CD4-positive, CD25-positive, alpha-beta regulatory T cell (primary cell): ENCODE measurements at regions not wholly inside any gene's neighbourhood (a gene's known extent, or its start where the extent isn't known, plus 50 kb on each side); places are given as distances from the start of the nearest gene placed in this dataset.

Source experiments
- ATAC-seq, 2 donors: fragments of 150-1000 bp; cut with Tn5 transposase; one replicate each; pipeline ENCODE4 v1.10.0; 2021; ENCODE audit warnings: low read depth in 2 of 2, moderate number of reproducible peaks in 2 of 2, moderate library complexity in 1 of 2
- DNase-seq, 3 donors: peaks; one replicate each; pipeline versions ENCODE4 v3.0.0 to v3.0.0-alpha.2; 2012 to 2022; ENCODE audit warnings: mixed read lengths in 1 of 3
- H3K27ac ChIP-seq: one replicate; pipeline ENCODE4 v1.7.0; 2013; ENCODE audit warnings: mild to moderate bottlenecking, low read length; ENCODE audit not compliant: insufficient read depth, poor library complexity, severe bottlenecking
- H3K27me3 ChIP-seq: one replicate; pipeline ENCODE4 v1.7.0; 2013; ENCODE audit warnings: low read length; ENCODE audit not compliant: control insufficient read depth, insufficient read depth
- H3K36me3 ChIP-seq: one replicate; pipeline ENCODE4 v1.7.0; 2013; ENCODE audit warnings: mild to moderate bottlenecking, low read length, moderate library complexity; ENCODE audit not compliant: control insufficient read depth, insufficient read depth
- H3K4me1 ChIP-seq: 2 replicates; pipeline ENCODE4 v1.7.0; 2013; ENCODE audit warnings: mild to moderate bottlenecking, low read length; ENCODE audit not compliant: insufficient read depth, control insufficient read depth, poor library complexity, severe bottlenecking
- H3K4me3 ChIP-seq: one replicate; pipeline ENCODE4 v1.7.0; 2013; ENCODE audit warnings: low read depth, mild to moderate bottlenecking, low read length, moderate library complexity
- H3K9me3 ChIP-seq, 2 experiments: 1 replicate in 1 of 2; 2 replicates in 1 of 2; pipeline ENCODE4 v1.7.0; 2013; ENCODE audit warnings: low read length in 2 of 2, mild to moderate bottlenecking in 1 of 2, moderate library complexity in 1 of 2; ENCODE audit not compliant: control insufficient read depth in 2 of 2
- H3K27ac Mint-ChIP-seq, 3 donors: one replicate each; pipeline ENCODE4 v1.8.0; 2020 to 2022; ENCODE audit warnings: mild to moderate bottlenecking in 3 of 3, mixed read lengths in 3 of 3, moderate library complexity in 2 of 3
- H3K27me3 Mint-ChIP-seq: one replicate; pipeline ENCODE4 v1.8.0; 2022; ENCODE audit warnings: mild to moderate bottlenecking, mixed read lengths
- H3K36me3 Mint-ChIP-seq: one replicate; pipeline ENCODE4 v1.8.0; 2020; ENCODE audit warnings: mixed read lengths
- H3K4me1 Mint-ChIP-seq, 4 donors: one replicate each; pipeline ENCODE4 v1.8.0; 2020 to 2022; ENCODE audit warnings: mixed read lengths in 4 of 4, mild to moderate bottlenecking in 1 of 4
- H3K4me3 Mint-ChIP-seq, 4 donors: one replicate each; pipeline ENCODE4 v1.8.0; 2020 to 2022; ENCODE audit warnings: mild to moderate bottlenecking in 4 of 4, mixed read lengths in 4 of 4, moderate library complexity in 3 of 4
- H3K9me3 Mint-ChIP-seq, 7 donors: one replicate each; pipeline ENCODE4 v1.8.0; 2020 to 2022; ENCODE audit warnings: mixed read lengths in 7 of 7, mild to moderate bottlenecking in 3 of 7, moderate library complexity in 2 of 7

DNA sequence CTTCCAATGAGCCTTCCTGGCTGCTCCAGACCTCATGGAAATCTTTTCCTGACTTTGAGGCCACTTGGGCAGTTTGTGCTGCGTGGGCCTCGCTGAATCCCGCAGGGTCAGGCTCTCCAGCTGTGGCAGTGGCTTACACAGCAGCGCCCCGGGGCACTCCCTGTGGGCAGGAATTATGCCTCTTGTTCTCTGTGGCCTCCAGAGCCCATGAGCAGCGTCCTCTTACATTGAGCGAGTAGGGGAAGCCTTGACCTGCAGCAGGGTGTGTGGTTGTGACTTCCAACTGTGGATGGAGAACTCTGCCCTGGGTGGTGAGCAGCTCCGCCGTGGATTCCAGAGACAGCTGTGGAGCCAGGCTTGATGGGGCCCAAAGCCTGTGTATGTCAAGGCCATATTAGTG, 180.8 kb downstream of the GLI2 start:
- H3K4me1 Mint-ChIP-seq, result no peaks in the 10 kb centered on the region
- H3K9me3 ChIP-seq, result no peaks in the 10 kb centered on the region
- H3K36me3 ChIP-seq, result no peaks in the 10 kb centered on the region
- no peak overlapping the region for H3K27ac ChIP-seq
- H3K4me1 ChIP-seq, result no peaks in the 10 kb centered on the region
- no peak for ATAC-seq
- no peak overlapping the region for H3K4me3 Mint-ChIP-seq
- peaks cover 0 to 5% (median 0%) of the 10 kb centered on the region in 7 donors for H3K9me3 Mint-ChIP-seq
- DNase-seq, result no peak
- H3K36me3 Mint-ChIP-seq, result no peaks in the 10 kb centered on the region
- H3K4me3 ChIP-seq, result no peak overlapping the region
- no peaks in the 10 kb centered on the region for H3K27me3 Mint-ChIP-seq
- no peaks in the 10 kb centered on the region for H3K27me3 ChIP-seq
- no peak overlapping the region for H3K27ac Mint-ChIP-seq

DNA sequence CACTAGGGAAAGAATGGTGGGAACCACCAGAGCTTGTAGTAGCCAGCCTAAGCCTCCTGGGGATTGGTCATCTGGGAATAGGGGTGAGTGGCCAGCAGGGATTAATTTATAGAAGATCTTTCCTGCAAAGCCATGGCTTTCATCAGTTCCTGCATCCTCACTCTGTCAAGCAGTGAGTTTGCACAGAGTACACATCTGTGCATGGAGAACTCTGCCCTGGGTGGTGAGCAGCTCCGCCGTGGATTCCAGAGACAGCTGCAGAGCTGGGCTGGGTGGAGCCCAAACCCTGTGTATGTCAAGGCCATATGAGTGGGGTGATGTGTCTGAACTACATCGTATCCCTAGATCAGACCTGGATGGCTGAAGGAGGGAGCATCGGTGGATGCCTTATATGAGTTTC, 182.2 kb downstream of the GLI2 start:
- no peak overlapping the region for H3K27ac ChIP-seq
- no peak overlapping the region for H3K4me3 ChIP-seq
- no peak overlapping the region for H3K27ac Mint-ChIP-seq
- H3K36me3 Mint-ChIP-seq, result no peaks in the 10 kb centered on the region
- no peaks in the 10 kb centered on the region for H3K9me3 ChIP-seq
- H3K4me1 Mint-ChIP-seq, result no peaks in the 10 kb centered on the region
- H3K4me3 Mint-ChIP-seq, result no peak overlapping the region
- H3K9me3 Mint-ChIP-seq, result peaks cover 0 to 5% (median 0%) of the 10 kb centered on the region in 7 donors
- ATAC-seq (no peak), DNase-seq (no peak)
- H3K27me3 ChIP-seq, result no peaks in the 10 kb centered on the region
- no peaks in the 10 kb centered on the region for H3K4me1 ChIP-seq
- H3K36me3 ChIP-seq, result no peaks in the 10 kb centered on the region
- no peaks in the 10 kb centered on the region for H3K27me3 Mint-ChIP-seq

DNA sequence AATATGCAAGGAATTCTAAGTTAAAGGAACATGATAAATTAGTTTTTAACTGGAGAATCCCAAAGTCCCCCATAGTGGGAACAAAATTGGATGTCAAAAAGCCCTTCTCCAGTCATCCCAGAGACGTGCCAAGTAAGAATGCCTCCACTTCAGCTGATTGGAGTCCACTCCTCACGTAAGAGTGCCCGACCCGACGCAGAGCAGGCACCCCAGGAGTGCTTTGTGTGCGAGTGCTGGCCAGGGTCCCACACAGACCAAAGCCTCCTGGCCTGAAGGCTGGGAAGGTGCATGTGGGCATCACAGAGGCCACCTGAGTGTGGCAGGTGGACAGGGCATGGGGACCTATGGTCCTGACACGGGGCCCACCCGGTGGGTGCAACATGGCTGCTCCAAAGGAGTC, 183.5 kb downstream of the GLI2 start:
- Histone ChIP-seq H3K27me3 (no peaks in the 10 kb centered on the region), H3K4me3 (no peak overlapping the region), H3K4me1 (no peaks in the 10 kb centered on the region), H3K27ac (no peak overlapping the region), H3K9me3 (no peaks in the 10 kb centered on the region), H3K36me3 (no peaks in the 10 kb centered on the region)
- H3K36me3 Mint-ChIP-seq, result no peaks in the 10 kb centered on the region
- no peak overlapping the region for H3K27ac Mint-ChIP-seq
- no peak overlapping the region for H3K4me3 Mint-ChIP-seq
- DNase-seq, result no peak
- no peaks in the 10 kb centered on the region for H3K27me3 Mint-ChIP-seq
- no peaks in the 10 kb centered on the region for H3K4me1 Mint-ChIP-seq
- ATAC-seq, result no peak
- H3K9me3 Mint-ChIP-seq, result peaks cover 0 to 4% (median 0%) of the 10 kb centered on the region in 7 donors

DNA sequence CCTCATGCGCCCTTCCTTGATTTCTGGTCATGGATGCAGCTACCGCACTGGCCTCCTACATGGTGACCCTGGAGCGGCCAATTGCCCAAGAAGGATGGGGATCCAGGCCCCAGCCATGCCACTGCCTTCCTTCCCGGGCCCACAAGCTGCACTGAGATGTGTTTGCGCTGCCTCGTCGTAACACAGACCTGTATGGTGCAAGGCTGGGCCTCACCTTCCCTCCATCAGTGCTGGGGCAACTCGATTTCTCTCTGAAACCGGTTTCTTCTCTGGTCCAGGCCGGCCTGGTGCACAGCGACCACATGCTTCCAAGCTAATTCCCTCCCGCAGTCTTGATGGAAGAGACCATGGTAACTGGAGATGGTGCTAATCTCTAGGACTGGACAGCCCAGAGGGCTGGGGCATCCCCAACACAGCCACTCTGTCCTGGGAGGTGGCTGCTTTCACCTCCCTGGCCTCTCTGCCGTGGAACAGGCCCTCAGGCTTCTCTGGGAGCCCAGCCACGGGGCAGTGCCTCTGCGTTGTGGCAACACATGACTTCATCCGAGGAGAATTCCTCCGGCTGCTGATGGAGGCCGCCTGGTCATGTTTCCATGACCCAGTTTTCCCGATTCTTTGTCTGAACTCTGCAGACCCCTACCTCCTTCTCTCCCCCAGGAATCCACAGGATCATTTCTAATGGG, 184.2 kb downstream of the GLI2 start:
- no peak overlapping the region for H3K4me3 ChIP-seq
- no peak overlapping the region for H3K27ac ChIP-seq
- ATAC-seq (no peak), DNase-seq (no peak)
- no peaks in the 10 kb centered on the region for H3K4me1 Mint-ChIP-seq
- H3K27ac Mint-ChIP-seq, result no peak overlapping the region
- peaks cover 0 to 4% (median 0%) of the 10 kb centered on the region in 7 donors for H3K9me3 Mint-ChIP-seq
- H3K4me1 ChIP-seq, result no peaks in the 10 kb centered on the region
- no peaks in the 10 kb centered on the region for H3K36me3 Mint-ChIP-seq
- H3K9me3 ChIP-seq, result no peaks in the 10 kb centered on the region
- H3K36me3 ChIP-seq, result no peaks in the 10 kb centered on the region
- H3K27me3 ChIP-seq, result no peaks in the 10 kb centered on the region
- no peaks in the 10 kb centered on the region for H3K27me3 Mint-ChIP-seq
- H3K4me3 Mint-ChIP-seq, result no peak overlapping the region

DNA sequence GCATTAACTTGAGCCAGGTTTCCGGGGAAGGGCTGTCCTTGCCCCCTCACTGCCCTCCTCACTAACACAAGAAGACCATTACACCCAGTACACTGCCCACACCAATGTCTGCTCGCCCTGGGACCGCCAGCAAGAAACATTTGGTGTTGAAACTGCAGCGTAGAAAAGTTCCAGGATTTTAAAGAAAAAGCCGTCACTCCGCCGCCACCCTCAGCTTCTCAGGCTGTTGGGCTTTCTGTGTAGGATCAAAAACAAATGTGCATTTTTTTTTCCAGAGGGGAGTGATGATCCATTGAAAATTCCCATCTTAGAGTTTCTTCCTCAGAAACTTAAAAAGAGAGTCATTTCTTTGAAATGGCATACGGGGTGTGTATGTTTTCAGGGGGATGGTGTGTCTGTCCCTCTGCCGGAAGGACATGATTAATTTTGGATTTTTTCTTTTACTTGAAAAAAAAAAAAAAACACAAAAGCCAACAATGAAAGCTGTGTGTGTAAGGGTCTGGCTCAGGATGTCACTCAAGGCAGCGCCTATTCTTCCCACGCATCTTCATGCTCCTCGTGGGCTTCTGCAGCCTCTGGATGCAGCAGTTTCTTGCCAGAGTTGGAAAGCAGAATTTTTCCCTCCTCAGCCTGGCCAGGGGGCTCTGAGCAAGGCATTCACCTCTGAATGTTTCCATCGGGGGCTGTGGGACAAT, 184.9 kb downstream of the GLI2 start:
- no peaks in the 10 kb centered on the region for H3K9me3 ChIP-seq
- H3K27ac ChIP-seq, result no peak overlapping the region
- Mint-ChIP-seq H3K36me3 (no peaks in the 10 kb centered on the region), H3K27ac (no peak overlapping the region), H3K4me3 (no peak overlapping the region), H3K4me1 (no peaks in the 10 kb centered on the region), H3K27me3 (no peaks in the 10 kb centered on the region), H3K9me3 (peaks cover 0 to 4% (median 0%) of the 10 kb centered on the region in 7 donors)
- H3K4me1 ChIP-seq, result no peaks in the 10 kb centered on the region
- no peak for DNase-seq
- H3K27me3 ChIP-seq, result no peaks in the 10 kb centered on the region
- no peak for ATAC-seq
- no peaks in the 10 kb centered on the region for H3K36me3 ChIP-seq
- no peak overlapping the region for H3K4me3 ChIP-seq

DNA sequence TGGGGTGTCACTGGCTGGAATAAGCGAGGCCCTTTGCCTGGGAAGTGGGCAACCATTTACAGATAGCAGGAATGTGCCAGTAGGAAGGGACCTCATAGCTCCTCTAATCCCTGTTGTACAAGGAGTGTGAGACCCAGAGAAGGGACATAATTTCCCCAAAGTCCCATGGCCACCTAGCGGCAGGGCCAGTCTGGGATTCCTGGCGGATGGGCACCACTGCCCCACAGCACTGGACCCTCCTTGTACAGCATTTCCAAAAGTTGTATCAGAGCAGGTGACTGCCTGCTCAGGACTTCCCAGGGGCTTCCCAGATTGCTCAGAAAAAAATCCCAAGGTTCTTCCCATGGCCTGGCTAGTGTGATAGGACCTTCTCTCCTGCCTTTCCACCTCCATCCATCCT, 185.8 kb downstream of the GLI2 start:
- H3K4me1 ChIP-seq, result no peaks in the 10 kb centered on the region
- H3K9me3 ChIP-seq, result no peaks in the 10 kb centered on the region
- ATAC-seq (no peak), DNase-seq (no peak)
- Mint-ChIP-seq H3K9me3 (peaks cover 0 to 4% (median 0%) of the 10 kb centered on the region in 7 donors), H3K27me3 (no peaks in the 10 kb centered on the region), H3K36me3 (no peaks in the 10 kb centered on the region), H3K27ac (no peak overlapping the region), H3K4me1 (no peaks in the 10 kb centered on the region), H3K4me3 (no peak overlapping the region)
- no peaks in the 10 kb centered on the region for H3K36me3 ChIP-seq
- no peak overlapping the region for H3K4me3 ChIP-seq
- no peaks in the 10 kb centered on the region for H3K27me3 ChIP-seq
- no peak overlapping the region for H3K27ac ChIP-seq

DNA sequence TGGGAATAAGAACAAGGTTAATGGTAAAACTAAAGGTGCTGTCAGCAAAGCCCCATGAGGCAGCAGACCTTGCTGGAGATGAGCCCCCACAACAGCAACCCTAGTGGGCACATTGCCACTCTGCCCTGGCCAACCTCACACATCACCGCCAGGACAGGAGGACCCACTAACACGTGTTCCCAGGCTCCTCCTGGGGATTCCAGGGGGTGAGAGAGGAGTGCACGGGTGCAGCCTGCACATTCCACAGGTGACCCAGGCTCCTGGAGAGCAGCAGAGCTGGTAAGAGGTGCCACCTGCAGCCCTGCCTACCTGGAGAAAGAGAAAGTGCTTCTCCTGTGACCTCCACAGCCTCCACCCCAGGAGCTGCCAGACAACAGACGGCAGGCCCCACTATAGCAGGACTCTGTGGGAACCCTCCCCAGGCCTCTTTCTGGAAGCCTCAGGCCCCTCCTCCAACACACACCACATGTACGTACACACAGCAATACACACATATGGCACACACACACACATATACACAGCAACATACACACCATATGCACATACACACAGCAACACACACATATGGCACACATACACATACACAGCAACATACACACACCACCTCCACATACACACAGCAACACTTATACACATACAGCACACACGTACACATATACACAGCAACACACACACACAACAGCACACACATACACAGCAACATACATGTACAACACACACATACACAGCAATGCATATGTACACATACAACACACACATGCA, 187.1 kb downstream of the GLI2 start:
- Mint-ChIP-seq H3K27ac (no peak overlapping the region), H3K27me3 (no peaks in the 10 kb centered on the region)

More for the DNA sequence above, 187.1 kb downstream of the GLI2 start:
- H3K27me3 ChIP-seq, result no peaks in the 10 kb centered on the region
- H3K4me1 ChIP-seq, result no peaks in the 10 kb centered on the region
- DNase-seq (no peak), ATAC-seq (no peak)
- Mint-ChIP-seq H3K4me1 (no peaks in the 10 kb centered on the region), H3K36me3 (no peaks in the 10 kb centered on the region), H3K4me3 (no peak overlapping the region), H3K9me3 (peaks cover 0 to 4% (median 0%) of the 10 kb centered on the region in 7 donors)
- H3K9me3 ChIP-seq, result no peaks in the 10 kb centered on the region
- no peak overlapping the region for H3K4me3 ChIP-seq
- H3K36me3 ChIP-seq, result no peaks in the 10 kb centered on the region
- H3K27ac ChIP-seq, result no peak overlapping the region
